ENCODE measurements at regions not wholly inside any gene's neighbourhood (a gene's known extent, or its start where the extent isn't known, plus 50 kb on each side); places are given as distances from the start of the nearest gene placed in this dataset.
A peak's percentile ranks its signal among the peaks of the same experiment; 100 is the strongest.
"Not testable (repeated sequence)": the region's sequence is repeated elsewhere in the genome, so short reads cannot be mapped to it uniquely, and the experiment has no call there.

DNA sequence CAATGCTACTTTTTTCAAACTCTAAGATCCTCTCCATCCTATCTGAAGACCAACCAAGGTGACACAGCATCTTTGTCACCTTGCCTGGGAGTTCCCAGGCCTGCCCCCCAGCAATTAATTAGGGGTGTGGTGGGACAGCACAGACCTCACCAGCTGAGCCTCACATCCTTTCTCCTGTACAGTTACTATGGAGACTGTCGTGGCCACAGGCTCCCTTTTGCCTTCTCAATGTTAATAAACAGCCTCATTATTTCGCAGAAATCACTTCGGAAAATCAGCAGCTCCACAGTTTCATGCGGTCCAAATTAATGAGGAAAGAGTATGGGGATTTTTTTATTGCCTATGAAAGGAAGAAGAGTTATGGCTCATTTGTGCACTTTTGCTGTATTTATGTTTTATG lies 378.3 kb downstream of the NPHP4 start:
- H3K27me3 ChIP-seq (ENCODE audit: insufficient read depth, low read depth, severe bottlenecking) = no peaks in the 10 kb centered on the region
- TF ChIP-seq, protein P1, sequence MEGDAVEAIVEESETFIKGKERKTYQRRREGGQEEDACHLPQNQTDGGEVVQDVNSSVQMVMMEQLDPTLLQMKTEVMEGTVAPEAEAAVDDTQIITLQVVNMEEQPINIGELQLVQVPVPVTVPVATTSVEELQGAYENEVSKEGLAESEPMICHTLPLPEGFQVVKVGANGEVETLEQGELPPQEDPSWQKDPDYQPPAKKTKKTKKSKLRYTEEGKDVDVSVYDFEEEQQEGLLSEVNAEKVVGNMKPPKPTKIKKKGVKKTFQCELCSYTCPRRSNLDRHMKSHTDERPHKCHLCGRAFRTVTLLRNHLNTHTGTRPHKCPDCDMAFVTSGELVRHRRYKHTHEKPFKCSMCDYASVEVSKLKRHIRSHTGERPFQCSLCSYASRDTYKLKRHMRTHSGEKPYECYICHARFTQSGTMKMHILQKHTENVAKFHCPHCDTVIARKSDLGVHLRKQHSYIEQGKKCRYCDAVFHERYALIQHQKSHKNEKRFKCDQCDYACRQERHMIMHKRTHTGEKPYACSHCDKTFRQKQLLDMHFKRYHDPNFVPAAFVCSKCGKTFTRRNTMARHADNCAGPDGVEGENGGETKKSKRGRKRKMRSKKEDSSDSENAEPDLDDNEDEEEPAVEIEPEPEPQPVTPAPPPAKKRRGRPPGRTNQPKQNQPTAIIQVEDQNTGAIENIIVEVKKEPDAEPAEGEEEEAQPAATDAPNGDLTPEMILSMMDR (IDR thresholded peaks at IDR 0.05; ENCODE audit: low read depth, low read length) = no peak
- no peak overlapping the region for H3K4me3 ChIP-seq (ENCODE audit: low read depth, low read length)
- no peak for DNase-seq
- no peak overlapping the region for H3K27ac ChIP-seq
- H3K9me3 ChIP-seq (ENCODE audit: severe bottlenecking) = no peaks in the 10 kb centered on the region
- no peaks in the 10 kb centered on the region for H3K36me3 ChIP-seq

DNA sequence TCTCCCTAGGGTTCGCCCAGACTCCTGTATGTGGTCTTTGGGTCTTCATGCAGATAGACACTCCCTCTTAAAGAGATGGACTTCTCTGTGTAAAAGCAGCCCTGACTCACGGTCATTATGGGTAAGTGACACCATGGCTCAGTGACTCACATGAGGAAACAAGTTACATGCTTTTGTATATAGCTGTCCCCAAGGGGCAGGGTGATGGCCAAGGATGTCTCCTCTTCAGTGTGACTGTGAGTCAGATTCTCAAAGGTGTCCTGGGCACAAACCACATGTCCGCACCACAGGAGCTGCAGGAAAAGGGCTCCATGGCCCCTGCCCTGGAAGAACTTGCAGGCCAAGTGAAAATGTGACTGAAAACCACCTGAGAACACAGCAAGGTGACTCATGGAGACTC lies 380.4 kb downstream of the NPHP4 start:
- TF ChIP-seq, protein P1 (IDR thresholded peaks at IDR 0.05; ENCODE audit: low read depth, low read length) = no peak
- Histone ChIP-seq H3K9me3 (ENCODE audit: severe bottlenecking) (no peaks in the 10 kb centered on the region), H3K27me3 (ENCODE audit: insufficient read depth, low read depth, severe bottlenecking) (no peaks in the 10 kb centered on the region), H3K4me3 (ENCODE audit: low read depth, low read length) (no peak overlapping the region), H3K36me3 (no peaks in the 10 kb centered on the region), H3K27ac (no peak overlapping the region)
- DNase-seq = no peak

DNA sequence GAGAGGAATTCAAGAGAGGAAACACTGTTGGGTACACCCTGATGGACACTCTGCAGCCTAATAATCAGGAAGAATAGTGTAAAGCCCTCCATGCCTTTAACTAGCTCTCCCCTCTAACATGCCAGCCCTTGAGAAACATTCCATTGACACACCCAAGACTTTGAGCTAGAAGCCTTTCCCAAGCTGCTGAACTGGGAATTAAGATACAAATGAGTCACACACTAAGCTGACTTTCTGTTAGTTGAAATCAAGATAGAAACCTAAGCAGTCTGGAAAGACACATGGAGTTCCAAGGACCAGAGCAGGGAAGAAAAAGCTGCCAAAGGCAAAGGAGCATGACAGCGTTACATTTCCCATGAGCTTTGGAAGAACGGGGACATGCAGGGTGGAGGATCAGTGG lies 380.8 kb downstream of the NPHP4 start:
- H3K4me3 ChIP-seq (ENCODE audit: low read depth, low read length) = no peak overlapping the region
- H3K27me3 ChIP-seq (ENCODE audit: insufficient read depth, low read depth, severe bottlenecking) = no peaks in the 10 kb centered on the region

DNA sequence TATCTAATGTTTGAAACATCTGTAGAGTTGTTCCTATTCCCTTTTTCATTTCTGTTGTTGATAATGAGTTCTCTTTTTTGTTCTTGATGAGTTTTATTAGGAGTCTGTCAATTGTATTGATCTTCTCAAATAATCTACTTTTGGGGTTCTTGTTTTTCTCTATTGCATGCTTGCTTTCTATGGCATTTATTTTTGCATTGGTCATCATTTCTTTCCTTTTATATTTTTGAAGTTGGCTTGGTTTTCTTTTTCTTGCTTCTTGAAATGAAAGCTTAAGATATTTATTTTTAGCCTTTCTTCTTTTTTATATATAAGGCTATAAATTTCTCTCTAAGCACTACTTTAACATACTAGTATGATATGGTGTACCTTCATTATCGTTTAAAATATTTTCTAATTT lies 381.8 kb downstream of the NPHP4 start:
- no peaks in the 10 kb centered on the region for H3K36me3 ChIP-seq
- DNase-seq = no peak
- H3K27ac ChIP-seq = no peak overlapping the region
- TF ChIP-seq, protein P1 (IDR thresholded peaks at IDR 0.05; ENCODE audit: low read depth, low read length) = no peak
- H3K9me3 ChIP-seq (ENCODE audit: severe bottlenecking) = no peaks in the 10 kb centered on the region
- H3K27me3 ChIP-seq (ENCODE audit: insufficient read depth, low read depth, severe bottlenecking) = no peaks in the 10 kb centered on the region
- no peak overlapping the region for H3K4me3 ChIP-seq (ENCODE audit: low read depth, low read length)

More for the DNA sequence above, 380.8 kb downstream of the NPHP4 start:
- Histone ChIP-seq H3K36me3 (no peaks in the 10 kb centered on the region), H3K9me3 (ENCODE audit: severe bottlenecking) (no peaks in the 10 kb centered on the region), H3K27ac (no peak overlapping the region)
- TF ChIP-seq, protein P1 (IDR thresholded peaks at IDR 0.05; ENCODE audit: low read depth, low read length) = no peak
- DNase-seq = no peak

DNA sequence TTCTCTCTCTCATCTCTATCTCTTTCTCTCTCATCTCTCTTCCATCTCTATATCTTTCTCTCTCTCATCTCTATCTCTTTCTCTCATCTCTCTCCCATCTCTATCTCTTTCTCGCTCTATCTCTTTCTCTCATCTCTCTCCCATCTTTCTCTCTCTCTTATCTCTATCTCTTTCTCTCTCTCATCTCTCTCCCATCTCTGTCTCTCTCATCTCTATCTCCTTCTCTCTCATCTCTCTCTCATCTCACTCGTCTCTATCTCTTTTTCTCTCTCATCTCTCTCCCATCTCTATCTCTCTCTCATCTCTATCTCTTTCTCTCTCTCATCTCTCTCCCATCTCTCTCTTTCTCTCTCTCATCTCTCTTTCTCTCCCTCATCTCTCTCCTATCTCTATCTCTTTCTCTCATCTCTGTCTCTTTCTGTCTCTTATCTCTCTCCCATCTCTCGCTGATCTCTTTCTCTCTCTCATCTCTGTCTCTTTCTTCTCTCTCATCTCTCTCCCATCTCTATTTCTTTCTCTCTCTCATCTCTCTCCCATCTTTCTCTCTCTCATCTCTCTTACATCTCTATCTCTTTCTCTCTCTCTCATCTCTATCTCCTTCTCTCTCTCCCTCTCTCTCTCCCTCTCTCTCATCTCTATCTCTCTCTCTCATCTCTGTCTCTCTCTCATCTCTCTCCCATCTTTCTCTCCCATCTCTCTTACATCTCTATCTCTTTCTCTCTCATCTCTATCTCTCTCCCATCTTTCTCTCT lies 388.7 kb downstream of the NPHP4 start:
- Histone ChIP-seq H3K27ac (no peak overlapping the region), H3K9me3 (ENCODE audit: severe bottlenecking) (no peaks in the 10 kb centered on the region), H3K4me3 (ENCODE audit: low read depth, low read length) (no peak overlapping the region), H3K36me3 (no peaks in the 10 kb centered on the region), H3K27me3 (ENCODE audit: insufficient read depth, low read depth, severe bottlenecking) (no peaks in the 10 kb centered on the region)
- no peak for DNase-seq
- TF ChIP-seq, protein P1 (IDR thresholded peaks at IDR 0.05; ENCODE audit: low read depth, low read length) = no peak

DNA sequence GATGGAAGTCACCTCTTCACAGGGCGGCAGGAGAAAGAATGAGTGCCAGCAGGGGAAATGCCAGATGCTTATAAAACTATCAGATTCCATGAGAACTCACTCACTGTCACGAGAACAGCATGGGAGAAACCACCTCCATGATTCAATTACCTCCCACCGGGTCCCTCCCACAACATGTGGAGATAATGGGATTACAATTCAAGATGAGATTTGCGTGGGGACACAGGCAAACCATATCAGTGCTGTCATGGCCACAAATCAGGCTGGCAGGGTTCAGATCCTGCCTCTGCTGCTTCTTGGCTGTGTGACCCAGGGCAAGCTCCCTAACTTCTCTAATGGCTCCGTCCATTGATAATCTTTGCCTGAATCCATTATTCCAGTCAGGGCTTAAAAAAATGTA lies 389.5 kb downstream of the NPHP4 start:
- H3K36me3 ChIP-seq; H3K27ac ChIP-seq; H3K27me3 ChIP-seq (ENCODE audit: insufficient read depth, low read depth, severe bottlenecking); H3K9me3 ChIP-seq (ENCODE audit: severe bottlenecking); H3K4me3 ChIP-seq (ENCODE audit: low read depth, low read length): not testable (repeated sequence)
- DNase-seq = peak; percentile 26
